GM21717 (cell line): ENCODE measurements at regions not wholly inside any gene's neighbourhood (a gene's known extent, or its start where the extent isn't known, plus 50 kb on each side); places are given as distances from the start of the nearest gene placed in this dataset.

ENCODE experiments used
- ATAC-seq: cut with Tn5 transposase; IDR thresholded peaks from one replicate; pipeline ENCODE4 v1.9.1; 2021; ENCODE audit warnings: mild to moderate bottlenecking, moderate library complexity; ENCODE audit not compliant: unreplicated experiment

GRCh38 chr12:60834372-60834771 lies 1238.5 kb downstream of the SLC16A7 start:
- ATAC-seq: no peak

DNA sequence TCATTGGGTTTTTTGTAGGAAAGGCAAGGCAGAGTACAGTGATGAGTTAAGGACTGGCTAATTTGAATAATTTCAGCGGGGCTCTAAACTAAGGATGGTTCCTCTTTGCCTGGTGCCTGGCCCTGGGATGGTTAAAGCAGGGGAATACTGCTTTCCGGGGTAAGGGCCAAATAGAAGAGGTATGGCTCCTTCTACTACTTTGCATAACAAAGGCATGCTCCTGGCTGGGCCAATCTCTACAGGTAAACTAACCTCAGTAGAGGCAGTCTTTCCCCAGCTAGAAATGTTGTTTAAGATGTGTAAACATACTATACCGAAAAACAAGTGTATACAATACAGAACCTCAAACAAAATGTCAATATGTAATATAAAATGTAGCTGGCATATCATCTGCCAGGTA lies 1239.0 kb downstream of the SLC16A7 start:
- ATAC-seq: no peak

- ATAC-seq: no peak
Observed at GRCh38 chr12:60836651-60837050, 1240.8 kb downstream of the SLC16A7 start.

- ATAC-seq: no peak
Observed at GRCh38 chr12:60842181-60842580, 1246.4 kb downstream of the SLC16A7 start.

DNA sequence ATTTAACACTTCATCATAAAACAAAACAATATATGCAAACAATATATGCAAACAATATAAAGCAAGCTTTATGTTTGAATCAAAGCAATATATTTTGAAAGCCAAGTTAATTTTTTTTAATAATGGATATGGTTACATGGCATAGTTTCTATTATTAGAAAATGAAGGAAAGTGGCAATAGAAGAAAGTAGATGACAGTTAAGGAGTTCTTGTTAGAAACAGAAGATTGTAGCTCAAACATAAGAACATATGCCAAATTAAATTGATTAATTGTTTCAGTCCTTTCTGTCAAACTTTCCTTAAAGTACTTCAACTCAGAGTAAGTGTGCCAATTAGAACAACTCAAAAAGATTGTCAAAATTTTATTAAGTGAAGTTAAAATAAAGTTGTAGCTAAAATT lies 1248.3 kb downstream of the SLC16A7 start:
- ATAC-seq: no peak

DNA sequence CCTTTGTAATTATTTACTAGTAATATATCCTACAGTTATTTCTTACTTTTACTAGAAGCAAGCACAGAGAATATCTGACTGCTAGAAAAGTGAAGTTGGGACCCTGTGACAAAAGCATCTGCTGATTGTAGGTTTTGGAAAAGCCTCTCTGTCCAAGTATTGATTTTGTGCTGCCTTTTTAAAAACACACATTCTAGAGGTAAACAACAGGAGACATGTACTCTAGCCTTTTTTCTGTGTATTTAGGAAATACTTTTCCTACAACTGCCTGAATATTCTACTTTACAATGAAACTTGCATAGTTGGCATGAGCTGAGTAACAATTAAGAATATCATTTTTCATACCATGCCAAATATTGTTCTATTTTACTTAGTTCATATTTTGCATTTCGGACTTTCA lies 1249.0 kb downstream of the SLC16A7 start:
- ATAC-seq: no peak

GRCh38 chr12:60845696-60846095 lies 1249.9 kb downstream of the SLC16A7 start:
- no peak for ATAC-seq

DNA sequence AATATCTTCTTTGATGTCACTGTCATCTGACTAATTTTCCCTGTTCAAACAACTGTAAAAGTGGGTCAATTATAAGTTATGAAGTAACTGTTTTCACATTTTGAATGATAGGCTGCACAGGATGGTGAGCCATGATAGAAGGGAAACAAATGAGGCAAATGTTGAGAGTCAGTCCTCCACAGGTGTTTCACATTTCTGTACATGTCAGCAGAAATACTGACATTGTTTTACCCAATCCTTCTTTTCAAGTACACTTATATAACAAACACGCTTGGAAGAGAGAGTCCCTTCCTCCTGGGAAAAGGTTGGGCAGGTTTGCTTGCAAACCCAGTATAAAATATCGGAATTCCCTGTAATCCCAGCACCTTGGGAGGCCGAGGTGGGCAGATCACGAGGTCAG lies 1251.5 kb downstream of the SLC16A7 start:
- ATAC-seq: no peak

DNA sequence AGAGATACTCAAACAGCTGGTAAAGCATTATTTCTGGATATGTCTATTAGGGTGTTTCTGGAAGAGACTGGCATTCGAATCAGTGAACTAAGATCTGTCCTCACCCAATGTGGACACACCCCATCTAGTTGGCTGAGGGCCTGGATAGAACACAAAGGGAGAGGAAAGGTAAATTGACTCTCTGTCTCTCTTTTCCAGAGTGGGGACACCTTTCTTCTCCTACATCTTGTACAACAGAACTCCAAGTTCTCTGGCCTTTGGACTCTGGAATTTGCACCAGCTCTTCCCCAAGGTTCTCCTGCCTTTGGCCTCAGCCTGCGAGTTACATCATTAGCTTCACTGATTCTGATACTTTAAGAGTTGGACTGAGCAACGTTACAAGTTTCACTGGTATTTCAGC lies 1253.9 kb downstream of the SLC16A7 start:
- no peak for ATAC-seq

GRCh38 chr12:60853407-60853806 lies 1257.6 kb downstream of the SLC16A7 start:
- ATAC-seq: no peak

GRCh38 chr12:60863421-60863820 lies 1267.6 kb downstream of the SLC16A7 start:
- no peak for ATAC-seq

- ATAC-seq: no peak
Observed at GRCh38 chr12:60872219-60872618, 1276.4 kb downstream of the SLC16A7 start.

DNA sequence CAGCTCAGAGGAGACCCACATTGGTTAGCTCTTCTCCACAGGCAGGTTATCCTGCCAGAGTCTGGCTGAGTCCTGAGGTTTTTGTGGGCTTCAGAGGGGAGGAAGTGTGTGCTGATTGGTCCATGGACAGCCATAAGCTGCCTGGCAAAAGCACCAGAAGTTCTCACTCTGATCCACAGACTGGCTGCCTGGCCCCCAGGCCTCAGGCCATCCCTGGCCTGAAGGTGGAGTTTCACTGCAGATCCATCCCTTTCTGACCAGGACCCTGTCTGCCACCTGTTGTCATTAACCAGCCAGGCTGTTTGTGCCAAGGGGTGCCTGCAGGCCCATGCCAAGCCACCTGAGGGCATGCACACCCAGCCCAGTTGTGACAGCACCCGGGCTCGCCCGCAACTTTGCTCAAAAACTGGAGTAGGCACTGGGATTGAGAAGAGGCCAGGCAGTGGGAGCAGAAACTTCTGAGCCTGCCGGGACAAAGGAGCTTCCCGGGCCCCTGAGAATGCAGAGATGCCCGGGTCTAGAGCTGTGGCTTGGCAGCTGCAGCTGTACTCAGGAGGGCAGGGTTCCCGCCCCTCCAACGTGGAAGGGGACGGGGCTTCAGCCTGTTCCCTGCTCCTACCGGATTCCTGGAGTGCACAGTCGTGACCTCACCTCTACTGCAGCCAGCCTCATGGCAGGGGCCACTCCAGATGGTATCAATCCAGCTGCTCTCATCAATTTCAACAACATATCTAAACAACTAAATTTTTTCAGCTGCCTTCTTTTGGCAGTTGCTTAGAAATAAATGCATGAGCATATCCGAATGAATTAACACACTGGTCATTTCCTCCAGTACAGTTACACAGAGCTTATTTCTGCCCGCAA lies 1277.3 kb downstream of the SLC16A7 start:
- ATAC-seq: no peak

DNA sequence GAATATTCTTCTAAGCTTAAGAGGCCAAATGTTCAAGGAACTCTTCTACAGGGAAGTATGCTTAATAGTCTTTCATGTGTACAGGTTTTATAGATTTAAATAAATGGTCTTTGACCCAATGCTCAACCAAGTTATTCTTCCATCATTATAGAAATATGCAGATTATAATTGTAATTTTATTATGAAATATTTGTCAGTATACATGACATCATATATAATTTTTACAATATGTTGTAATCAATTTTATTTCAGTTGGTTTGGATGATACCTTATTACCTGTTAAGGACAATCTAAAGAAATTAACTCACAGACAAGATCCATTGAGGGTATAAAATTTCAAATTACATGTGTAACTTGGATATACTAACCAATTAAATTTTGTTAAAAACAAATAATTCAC lies 1278.3 kb downstream of the SLC16A7 start:
- no peak for ATAC-seq

DNA sequence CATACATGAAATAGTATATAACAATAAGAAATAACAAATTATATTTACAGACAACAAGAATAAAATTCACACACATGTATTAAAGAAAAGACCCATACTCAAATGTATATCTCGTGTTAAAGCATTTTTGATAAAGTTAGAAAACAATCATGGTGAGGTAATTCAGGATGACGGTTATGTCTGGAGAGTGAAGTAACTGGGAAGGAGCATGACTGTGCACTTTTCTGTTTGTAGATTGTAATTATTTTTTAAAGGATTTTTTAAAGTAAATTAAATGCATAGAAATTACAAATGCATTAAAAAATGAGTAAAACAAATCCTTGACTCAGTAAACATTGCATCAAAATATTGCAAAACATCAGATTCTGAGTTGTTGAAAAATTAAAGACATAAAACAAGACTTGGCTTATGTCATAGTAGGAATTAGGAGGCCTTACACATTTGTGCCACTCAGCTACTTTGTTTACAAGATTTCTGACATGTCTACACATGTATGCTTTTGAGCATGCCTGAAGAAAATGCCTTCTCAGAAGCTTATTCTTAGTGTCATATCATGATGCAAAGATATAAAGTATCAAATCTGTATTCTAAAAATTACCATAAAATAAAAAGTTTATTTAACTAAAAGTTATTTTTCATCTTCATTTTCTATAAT lies 1325.1 kb downstream of the SLC16A7 start:
- ATAC-seq: no peak

DNA sequence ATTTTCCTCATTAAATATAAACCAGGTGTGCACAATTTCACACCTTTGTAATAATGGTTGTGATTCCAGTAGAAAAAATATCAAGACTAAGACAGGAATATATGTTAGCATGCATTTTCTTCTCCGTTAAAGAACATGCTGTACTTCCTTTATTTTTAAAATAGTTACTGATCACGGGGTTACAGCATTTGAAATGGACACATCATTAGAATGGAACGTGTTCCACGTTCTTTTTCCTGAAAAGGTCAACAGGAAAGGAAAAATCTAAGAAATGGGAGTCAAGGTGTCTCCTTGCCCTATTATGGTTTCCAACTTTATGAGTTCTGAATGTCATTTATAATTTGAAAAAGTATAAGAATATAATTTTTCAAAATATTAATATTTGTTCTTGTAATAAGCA lies 1325.7 kb downstream of the SLC16A7 start:
- ATAC-seq: no peak

- no peak for ATAC-seq
Observed at GRCh38 chr12:60926256-60926655, 1330.4 kb downstream of the SLC16A7 start.

GRCh38 chr12:60930151-60930550 lies 1330.1 kb upstream of the USP15 start:
- no peak for ATAC-seq

GRCh38 chr12:60935981-60936761 lies 1324.0 kb upstream of the USP15 start:
- ATAC-seq: no peak

- ATAC-seq: no peak
Observed at GRCh38 chr12:60947533-60947932, 1312.7 kb upstream of the USP15 start.

GRCh38 chr12:60967128-60967527 lies 1293.1 kb upstream of the USP15 start:
- ATAC-seq: no peak

GRCh38 chr12:60977966-60978365 lies 1282.2 kb upstream of the USP15 start:
- no peak for ATAC-seq
